Activated CD8-positive, alpha-beta memory T cell treated with anti-CD3 and anti-CD28 coated beads for 48 hours (primary cell): ENCODE measurements at regions not wholly inside any gene's neighbourhood (a gene's known extent, or its start where the extent isn't known, plus 50 kb on each side); places are given as distances from the start of the nearest gene placed in this dataset.

ENCODE experiments used
- DNase-seq, 3 experiments: peaks; one replicate each; pipeline ENCODE4 v3.0.0-alpha.2; 2020; ENCODE audit warnings: low read depth in 2 of 3, low spot score in 2 of 3

DNA sequence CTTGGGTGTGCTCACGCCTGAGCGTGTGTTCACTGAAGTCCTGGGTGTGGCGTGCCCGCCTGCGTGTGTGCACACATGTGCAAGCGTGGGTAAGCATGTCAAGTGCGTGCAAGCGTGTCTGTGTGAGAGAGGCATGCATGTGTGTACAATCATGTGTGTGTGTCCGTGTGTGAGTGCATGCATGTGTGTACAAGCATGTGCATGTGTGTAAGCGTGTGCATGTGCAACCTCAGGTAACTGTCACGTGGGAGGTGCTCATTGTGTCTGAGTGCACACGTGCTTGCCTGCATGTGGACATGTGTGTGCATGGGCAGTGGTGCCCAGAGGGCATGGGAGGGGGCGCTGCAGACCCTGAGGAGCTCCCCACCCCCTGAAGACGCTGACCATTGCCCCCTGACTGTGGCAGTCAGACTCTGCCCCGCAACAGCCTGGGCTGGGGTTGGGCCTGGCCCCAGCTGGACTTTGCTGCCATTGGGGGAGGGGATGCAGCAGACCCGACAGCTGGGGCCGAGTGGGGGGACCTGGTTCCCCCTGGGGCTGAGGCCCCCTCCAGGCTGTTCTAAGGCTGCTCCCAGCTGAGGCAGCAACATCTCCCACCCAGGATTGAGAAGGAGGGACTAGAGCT is 88.1 kb downstream of the UNCX start:
- DNase-seq = no peak

DNA sequence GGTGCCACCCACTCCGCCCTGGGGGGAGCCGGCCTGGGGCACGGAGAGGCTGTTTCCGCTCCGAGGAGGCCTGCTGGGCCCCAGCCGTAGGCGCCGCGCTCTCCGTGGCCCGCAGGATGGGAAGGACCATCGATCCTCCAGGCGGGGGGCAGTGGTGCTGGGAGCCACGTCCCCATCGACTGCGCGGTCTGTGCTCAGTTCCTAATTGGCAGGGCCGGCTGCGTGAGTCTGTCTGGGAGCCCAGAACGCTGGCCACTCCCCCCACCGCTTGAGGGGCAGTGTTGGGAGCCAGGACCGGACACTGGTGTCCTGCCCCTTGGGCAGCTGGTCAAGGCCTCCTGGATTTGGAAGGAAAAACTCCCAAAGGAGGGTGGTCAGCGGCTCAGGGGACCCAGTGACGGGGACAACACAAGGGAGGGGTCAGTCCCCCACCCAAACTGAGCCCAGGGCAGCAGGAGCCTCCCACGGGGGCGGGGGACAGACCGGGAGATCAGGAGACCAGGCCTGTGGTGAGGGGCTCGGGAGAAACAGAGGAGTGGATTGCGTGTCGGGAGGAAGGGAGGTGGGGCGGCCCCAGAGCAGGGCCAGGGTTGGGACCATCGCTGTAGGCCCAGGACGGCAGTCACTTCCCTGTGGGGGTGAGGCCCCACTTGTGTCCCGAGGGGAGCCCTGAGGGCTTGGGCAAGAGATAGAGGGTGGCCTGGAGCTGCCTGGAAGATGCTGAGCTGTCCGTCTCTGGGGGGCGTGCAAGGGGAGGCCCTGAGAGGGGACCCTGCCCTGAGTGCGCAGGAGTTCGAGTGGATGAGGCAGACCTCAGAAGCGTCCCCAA is 89.0 kb downstream of the UNCX start:
- DNase-seq = no peak

DNA sequence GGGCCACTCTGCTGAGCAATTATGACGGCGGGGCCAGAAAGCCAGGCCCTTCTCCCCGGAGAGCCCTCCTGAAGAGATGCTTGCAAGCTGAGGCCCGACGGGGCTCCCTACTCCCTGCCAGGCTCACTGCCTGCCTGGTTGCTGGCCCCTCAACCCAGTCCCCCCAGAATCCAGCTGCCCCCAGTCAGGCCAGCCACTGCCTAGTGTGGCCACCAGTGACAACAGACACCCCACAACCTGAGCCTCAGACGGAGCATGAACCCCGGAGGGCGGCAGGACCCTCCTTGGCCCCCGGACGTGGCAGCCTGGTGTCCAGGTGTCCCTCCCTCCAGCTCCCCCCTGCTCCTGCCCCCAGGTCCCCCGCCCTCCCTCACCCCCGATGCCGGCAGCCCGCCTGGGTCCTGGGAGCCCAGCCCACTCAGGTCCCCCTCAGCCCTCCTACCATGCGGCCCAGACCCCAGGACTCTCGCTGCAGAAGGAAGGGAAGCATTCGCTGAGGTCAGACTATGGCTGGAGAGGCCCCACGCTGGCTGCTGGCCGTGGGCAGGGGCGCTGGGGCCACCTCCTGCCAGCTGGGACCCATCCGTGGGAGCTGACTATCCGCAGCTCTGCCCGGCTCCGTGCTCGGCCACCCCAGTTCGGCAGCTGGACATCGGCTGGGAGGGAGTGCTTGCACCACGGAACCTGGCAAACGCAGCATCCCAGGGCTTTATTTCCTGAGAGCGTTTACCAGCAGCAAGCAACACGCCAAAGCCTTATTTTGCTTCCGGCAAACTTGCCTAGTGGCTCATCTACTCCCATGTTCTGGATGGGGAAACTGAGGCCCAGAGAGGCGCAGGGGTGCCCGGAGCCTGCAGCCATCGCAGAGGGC is 89.8 kb downstream of the UNCX start:
- DNase-seq = no peak

DNA sequence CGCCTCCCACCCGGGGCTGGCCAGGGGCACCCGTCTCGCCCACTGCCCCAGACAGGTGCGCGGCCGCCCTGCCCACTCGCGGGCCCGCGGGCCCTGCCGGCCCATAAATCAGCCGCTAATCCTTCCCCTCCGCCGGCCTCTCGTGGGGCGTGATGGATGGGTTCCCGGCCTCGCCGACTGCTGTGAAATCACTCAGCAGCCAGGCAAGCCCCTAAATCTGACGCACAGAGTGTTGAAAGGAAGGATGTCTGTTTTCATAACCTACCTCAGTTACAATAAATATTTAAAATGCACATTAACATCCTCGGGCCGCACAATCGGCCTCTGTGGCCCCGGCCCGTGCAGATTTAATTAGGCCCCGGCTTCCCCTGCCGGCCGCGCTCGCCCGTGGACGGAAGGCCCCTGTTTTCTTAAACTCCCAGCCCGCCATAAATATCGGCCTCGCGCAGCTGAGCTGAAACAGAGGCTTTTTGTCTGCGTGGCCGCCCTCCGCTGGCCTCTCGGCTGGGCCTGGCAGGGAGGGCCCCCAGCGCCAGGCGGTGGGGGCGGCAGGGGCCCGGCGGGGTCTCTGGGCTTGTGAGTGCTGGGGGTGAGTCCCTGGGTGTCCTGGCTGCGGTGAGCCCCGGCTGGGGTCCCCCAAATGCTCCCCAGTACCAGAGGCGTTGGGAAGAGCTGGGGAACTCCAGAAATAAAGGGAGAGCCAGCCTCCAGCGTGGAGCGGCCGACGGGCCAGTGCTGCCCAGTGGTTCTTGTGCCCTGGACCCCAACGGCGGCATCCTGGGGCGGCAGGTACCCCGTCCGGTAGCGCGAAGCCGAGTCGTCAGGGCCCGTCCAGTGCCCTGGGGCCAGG is 90.7 kb downstream of the UNCX start:
- no peak for DNase-seq

DNA sequence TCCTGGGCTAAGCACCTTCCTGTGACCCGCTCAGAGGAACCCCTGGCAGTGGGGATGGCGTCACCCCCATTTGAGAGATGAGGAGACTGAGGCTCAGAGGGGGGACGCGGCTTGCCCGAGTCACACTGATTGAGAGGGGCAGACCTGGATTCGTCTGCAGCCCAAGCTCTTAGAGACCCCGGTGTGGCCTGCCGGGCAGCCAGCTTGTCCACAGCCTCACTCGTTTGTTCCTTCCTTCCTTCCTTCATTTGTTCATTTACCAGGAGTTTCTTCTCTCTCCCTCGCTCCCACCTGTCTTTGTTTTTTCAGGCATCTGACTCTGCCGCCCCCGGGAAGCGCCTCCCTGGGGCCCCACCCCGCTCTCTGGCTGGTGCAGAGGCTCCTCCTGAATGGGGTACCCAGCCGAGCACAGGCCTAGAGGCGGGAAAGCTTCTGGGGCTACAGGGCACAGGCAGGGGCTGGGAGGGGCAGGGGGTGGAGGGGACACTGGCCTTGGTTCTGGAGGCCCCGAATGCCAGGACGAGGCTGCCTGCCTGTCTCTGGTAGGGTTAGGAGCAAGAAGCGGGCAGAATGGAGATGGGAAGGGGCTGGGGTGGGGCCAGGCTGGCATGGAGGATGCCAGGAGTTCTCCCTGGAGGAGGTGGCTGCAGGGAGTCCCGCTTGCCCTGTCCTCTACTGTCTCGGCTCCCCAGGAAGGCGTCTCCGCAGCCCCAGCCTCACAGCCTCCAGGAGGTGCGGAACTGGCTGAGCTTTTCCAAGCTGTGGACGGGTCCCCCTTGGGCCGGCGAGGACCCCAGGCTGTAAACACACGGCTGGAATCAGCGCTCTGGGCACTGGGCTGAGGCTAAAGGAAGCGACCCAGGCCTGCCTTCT is 91.6 kb downstream of the UNCX start:
- DNase-seq = no peak

DNA sequence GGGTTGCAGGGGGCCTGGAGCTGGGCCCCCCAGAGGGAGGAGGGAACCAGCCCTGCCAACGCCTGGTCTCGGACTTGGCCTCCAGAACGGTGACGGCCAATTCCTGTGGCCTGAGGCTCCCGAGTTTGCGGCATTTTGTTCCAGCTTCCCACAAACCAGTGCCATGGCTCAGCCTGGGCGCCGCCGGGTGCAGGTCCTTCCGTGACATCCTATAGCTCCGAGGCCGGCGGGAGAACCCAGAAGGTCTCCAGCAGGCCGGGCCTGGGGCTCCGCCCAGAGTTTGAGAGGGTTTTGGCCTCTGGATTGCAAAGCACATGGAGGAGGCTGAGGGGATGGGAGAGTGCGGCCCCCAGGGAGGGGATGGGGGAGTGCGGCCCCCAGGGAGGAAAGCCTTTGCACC is 92.6 kb downstream of the UNCX start:
- DNase-seq = no peak

DNA sequence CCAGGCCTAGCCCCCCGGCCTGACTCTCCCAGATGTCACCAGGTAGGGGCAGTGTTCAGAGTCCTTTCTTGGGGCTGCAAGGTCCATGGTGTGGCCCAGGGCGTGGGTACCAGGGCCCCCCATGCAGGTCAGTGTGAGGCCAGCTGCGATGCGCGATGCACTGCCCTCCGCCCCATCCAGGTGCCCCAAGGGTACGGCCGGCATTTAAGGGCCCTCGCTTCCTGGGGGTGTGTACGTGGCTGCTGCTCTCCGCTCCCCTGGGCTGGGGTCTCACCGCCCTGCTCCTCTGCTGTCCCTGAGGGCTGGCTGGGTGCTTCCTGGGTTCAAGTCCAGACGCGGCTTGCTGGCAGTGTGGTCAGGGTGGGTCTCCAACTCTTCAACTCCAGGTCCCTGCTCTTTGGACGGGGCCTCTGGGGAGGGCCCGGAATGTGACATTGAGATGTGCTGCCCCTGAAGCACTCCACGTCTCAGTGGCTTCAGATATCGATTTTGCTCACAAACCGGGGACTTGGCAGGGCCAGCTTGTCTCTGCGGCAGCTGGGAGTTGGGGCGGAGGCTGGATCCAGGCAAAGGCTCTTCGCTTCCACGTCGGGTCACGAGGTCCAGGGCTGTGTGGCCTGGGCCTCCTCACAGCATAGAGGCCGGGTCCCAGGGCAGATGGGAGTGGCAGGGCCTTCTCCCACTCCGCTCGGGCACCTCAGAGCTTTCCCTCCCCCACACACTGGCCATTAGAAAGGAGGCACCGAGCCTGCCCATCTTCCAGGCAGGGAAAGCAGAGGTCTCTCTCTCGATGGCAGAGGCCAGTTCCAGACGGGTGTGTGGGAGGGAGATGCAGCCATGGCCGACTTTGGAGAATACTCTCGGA is 93.2 kb downstream of the UNCX start:
- DNase-seq = no peak

DNA sequence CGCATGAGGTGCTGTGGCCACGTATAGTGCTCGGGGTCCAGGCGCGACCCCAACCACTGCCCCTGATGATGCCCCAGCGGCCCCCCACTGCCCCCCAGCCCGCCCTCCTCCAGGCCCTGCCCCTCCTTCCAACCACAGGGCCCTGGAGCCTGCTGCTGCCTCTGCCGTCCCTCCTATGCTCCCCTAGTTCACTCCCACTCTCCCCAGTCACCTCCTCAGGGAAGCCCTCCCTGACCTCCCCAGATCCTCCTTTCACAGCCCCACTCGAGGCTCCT is 93.8 kb downstream of the UNCX start:
- DNase-seq = no peak

DNA sequence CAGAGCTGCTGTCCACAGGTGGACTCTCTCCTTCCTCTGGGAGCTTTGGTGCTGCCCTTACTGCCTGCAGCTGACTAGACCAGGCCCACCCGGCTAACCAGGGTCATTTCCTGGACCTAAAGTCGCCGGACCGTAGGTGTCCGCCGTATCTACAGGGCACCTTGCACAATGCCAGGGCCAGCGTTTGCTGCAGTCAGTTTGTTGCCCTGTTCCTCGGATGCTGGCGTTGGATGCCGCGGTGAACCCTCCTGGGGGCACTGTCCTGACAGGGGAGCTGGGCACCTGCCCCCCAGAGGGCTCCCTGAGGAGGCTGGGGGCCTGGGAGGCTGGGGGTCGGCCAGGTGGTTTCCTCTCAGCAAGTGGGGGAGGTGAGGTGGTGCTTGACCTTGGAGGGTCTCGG is 96.6 kb downstream of the UNCX start:
- no peak for DNase-seq

DNA sequence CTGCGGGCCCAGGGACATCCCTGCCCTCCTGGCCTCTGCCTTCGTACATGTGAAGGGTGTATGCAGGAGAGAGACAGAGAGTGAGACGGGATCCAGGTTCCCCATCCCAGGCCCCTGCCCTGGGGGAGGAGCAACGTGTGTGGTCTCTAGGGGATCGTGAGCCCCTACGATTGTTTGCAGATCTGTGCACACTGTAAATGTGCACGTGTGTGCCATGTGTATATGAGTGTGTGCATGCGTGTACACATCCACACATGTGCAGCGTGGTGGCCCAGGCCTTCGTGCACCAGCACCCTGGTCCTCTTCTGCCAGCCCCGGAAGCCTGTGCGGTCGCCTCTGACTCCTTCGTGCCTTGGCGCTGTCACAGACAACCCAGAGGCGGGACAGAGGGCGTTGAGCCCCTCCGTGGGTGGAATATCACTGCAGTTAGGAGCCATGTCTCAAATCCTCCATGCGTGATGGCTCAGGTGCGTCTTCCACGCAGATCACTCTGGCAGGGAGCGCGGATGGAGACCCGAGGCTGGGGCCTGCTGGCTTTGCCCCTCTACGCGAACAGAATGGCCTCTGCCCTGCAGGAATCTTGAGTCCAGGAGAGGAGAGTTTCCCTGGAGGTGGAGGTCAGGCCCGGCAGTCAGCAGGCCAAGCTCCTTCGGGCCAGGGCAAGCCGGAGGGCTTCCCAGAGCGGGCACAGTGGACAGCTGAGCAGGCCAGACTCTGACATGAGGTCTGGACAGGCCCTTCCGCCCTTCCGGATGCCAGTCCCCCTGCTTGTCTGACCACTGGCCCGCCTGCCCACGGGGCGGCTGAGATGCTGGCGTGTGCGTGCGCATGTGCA is 97.5 kb downstream of the UNCX start:
- no peak for DNase-seq

DNA sequence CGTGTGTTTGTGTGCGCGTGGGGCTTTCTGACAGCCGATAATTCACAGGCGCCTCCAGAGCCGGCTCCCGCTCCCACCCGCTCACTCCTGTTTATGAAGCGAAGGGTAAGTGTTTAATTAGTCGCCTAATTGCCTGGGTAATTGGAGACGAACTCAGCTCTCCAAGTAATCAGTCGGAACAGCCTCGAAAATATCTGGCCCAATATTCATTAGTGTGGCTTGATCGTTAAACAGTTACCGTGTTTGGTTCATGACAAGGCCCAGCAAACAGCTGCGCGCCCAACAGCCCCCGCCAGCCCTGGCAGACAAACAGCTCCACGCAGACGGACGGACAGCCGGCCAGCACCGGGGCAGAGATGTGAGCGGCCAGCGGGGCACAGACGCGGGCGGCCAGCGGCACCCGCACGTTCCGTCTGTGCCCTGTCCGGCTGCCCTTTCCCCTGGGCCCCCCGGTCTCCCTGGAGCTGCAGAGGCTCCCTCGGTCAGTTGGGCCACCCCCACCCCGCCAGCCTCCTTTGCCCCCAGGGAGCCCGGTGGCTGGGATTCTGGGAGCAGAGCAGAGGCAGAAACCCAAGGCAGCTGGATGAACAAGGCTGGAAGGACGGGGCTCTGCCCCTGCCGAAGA is 98.2 kb downstream of the UNCX start:
- DNase-seq = no peak

DNA sequence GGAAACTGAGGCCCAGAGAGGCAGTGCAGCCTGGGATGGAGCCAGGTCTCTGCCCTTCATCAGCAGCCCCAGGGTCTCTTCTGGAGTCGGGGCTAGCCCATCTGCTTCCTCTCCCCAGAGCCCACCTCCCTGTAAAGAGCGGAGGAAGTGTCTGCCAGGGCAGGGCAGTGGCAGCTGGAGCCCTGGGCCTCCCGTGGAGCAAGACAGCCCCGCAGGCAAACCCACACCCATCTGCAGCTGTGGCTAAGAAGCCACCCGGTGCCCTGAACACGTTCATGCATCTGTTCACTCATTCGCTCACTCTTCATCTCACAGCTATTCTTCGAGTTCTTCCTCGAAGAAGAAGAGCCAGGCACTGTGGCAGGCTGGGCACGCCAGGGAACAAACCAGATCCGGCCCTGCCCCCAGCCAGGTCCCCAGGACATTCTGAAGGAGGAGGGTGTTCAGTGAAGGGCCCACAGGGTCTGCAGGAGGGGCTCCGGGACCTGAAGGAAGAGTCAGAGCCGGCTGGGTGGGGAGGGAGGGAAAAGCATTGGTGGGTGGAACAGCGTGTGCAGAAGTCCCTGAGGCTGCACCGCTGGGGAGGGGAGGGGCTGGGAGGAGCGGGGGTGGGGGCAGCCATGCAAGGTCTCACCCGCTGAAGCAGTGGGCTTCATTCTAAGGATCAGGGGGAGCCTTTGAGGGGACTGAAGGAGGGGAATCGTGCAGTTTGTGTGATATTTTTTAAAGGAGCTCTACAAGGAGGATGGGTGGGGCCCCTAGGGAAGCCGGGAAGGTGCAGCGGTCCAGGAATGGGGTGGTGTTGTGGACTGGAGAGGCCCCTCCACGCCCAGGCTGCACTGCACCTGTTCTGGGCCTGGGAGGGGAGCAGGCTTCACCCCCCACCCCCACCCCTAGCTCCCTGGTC is 99.1 kb downstream of the UNCX start:
- DNase-seq = no peak

DNA sequence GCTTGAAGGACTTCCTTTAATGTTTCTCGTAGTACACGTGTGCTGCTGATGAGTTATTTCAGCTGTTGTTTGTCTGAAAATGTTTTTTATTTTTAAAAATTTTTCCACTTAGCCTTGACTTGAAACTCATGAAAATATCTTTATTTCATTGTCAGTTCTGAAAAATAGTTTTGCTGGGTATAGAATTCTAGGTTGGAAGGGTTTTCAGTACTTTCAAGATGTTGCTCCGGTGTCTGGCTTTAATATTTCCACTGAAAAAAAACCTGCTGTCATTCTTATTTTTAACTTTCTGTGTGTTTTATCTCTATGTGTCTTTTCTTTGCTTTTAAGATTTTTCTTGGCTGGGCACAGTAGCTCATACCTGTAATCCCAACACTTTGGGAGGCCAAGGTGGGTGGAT is 103.8 kb downstream of the UNCX start:
- no peak for DNase-seq

DNA sequence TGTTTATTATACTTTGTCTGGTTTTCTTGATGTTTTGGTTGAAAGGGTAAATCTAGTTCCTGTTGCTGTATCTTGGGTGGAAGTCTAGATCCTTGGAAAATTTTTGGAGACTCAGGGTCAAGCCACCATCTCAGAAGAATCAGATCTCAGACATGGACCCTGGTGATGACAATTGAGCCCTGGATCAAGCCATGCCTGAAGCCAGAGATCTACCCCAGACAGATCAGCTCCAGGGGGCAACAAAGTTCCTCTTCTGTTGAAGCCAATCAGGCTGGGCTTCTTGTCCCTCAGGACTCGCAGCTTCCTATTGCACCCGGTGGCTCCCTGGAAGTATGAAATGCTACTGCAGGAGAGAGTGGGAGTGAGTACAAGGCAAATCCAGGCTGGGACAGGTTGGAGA is 106.9 kb downstream of the UNCX start:
- no peak for DNase-seq

DNA sequence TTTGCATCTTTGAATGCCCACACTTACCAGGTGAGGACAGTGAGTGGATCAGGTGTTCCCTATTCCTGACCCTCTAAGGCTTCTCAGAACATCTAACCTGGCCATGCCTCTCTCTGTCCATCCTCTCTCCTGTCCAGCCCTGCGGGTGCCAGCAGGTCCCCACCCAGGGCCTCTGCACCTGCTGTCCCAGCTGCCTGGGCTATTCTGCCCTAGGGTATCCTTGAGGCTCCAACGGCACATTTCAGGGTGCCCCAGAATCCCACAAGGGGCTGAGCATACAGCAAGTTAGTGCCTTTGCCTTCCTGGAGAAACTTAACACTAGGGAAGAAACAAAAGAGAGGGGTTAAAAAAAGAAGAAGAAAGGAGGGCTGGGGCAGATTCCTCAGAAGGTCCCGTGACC is 107.4 kb downstream of the UNCX start:
- no peak for DNase-seq

DNA sequence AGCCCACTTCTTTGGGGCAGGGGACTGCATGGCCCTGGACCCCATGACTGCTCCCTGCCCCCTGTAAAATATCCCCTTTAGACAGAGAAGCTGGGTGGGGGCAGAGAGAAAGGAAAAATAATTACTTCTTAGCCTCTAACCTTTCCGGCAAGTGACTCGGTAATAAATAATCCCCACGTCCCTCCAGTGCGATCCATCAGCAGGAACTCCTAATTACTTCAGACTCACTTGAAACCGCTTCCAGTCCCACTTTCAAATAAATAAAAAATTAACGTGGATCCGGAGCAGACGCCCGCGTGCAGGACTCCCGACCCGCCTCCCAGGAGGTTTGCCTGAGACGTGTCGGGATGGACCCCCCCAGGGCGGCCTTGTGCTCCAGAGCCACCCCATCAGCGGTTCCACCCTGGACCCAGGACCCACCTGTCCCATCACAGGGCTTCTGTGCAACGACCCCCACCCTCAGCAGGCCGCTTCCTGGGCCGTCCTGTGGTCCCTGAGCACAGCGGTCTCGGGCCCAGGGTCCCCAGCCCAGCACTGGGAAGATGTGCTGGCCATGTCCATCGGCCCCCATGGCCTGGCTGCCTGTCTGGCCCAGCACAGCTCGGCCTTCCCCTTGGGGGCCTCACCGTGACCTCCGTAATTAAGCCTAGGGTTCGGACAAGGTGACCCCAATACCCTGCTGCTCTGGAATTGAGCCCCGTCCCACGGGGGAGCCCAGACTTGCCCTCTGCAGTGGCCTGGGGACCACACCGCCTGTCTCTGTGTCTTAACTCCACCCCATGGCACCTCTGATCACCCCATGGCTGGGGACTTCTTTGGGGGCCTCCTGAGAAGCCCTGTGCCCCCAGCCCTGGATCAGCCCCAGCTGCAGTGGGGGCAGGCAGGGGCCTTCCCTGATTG is 108.0 kb downstream of the UNCX start:
- no peak for DNase-seq
